Dermis blood vessel endothelial cell (primary cell): ENCODE measurements at regions not wholly inside any gene's neighbourhood (a gene's known extent, or its start where the extent isn't known, plus 50 kb on each side); places are given as distances from the start of the nearest gene placed in this dataset.
"Not testable (repeated sequence)": the region's sequence is repeated elsewhere in the genome, so short reads cannot be mapped to it uniquely, and the experiment has no call there.

Source experiments
- DNase-seq: peaks from one replicate; pipeline ENCODE4 v3.0.0; 2010

GRCh38 chr6:40671694-40672050, 84.5 kb upstream of the LRFN2 start:
- no peak for DNase-seq

GRCh38 chr6:40671001-40671693, 84.0 kb upstream of the LRFN2 start:
- no peak for DNase-seq

- no peak for DNase-seq
Measured at GRCh38 chr6:40669343-40669742, 82.2 kb upstream of the LRFN2 start.

- no peak for DNase-seq
Measured at GRCh38 chr6:40668203-40668602, 81.0 kb upstream of the LRFN2 start.

GRCh38 chr6:40666530-40666929, 79.4 kb upstream of the LRFN2 start:
- DNase-seq, result no peak

GRCh38 chr6:40661726-40662125, 74.6 kb upstream of the LRFN2 start:
- no peak for DNase-seq

GRCh38 chr6:40656772-40657171, 69.6 kb upstream of the LRFN2 start:
- not testable (repeated sequence) for DNase-seq

- DNase-seq, result no peak
Measured at GRCh38 chr6:40654828-40655227, 67.7 kb upstream of the LRFN2 start.

- DNase-seq, result no peak
Measured at GRCh38 chr6:40645043-40645442, 57.9 kb upstream of the LRFN2 start.

GRCh38 chr6:40642837-40643236, 55.7 kb upstream of the LRFN2 start:
- DNase-seq, result no peak

- no peak for DNase-seq
Measured at GRCh38 chr6:40642190-40642589, 55.0 kb upstream of the LRFN2 start.

- DNase-seq, result no peak
Measured at GRCh38 chr6:40640599-40641227, 53.5 kb upstream of the LRFN2 start.
